A549 (cell line): ENCODE measurements at regions not wholly inside any gene's neighbourhood (a gene's known extent, or its start where the extent isn't known, plus 50 kb on each side); places are given as distances from the start of the nearest gene placed in this dataset.

Experiments used
- ATAC-seq, 2 experiments: fragments of 200-7000 bp in 1 of 2; fragments of >200 bp in 1 of 2; cut with Nextera tagmentation in 1 of 2; cut with Tn5 transposase in 1 of 2; 3 replicates each; pipeline versions ENCODE4 v1.8.0 to v1.9.1; 2018 to 2020; ENCODE audit warnings: mild to moderate bottlenecking in 1 of 2, moderate library complexity in 1 of 2
- CTCF ChIA-PET: fragments of 300-600 bp; sonication (Branson Sonifier 250); formaldehyde crosslinking; extraction: SDS; loops from one replicate; lab custom pipeline; 2021; ENCODE audit warnings: antibody characterized with exemption, inconsistent platforms; lab: Yijun Ruan, JAX
- POLR2A ChIA-PET: fragments of 350-600 bp; formaldehyde crosslinking; extraction: SDS; loops from one replicate; lab custom pipeline; 2021; ENCODE audit warnings: antibody characterized with exemption, inconsistent platforms; lab: Yijun Ruan, JAX
- DNase-seq, 2 experiments: peaks; one replicate each; pipeline versions ENCODE4 v3.0.0 to v3.0.0-alpha.2; 2011 to 2016; ENCODE audit warnings: low read depth in 1 of 2, low spot score in 1 of 2
- FAIRE-seq: peaks from 2 replicates; lab custom pipeline; 2011; peaks lifted over from hg19 to GRCh38; lab: Jason Lieb, UNC
- H3K27ac ChIP-seq, 2 experiments: fragments of >200 bp; sonication (Bioruptor Twin); formaldehyde crosslinking; 3 replicates each; pipeline ENCODE4 v1.5.1; 2016 to 2017
- H3K4me1 ChIP-seq: fragments of >200 bp; sonication (Bioruptor Twin); formaldehyde crosslinking; 3 replicates; pipeline ENCODE4 v1.6.1; 2016
- H3K4me2 ChIP-seq: fragments of >200 bp; sonication (Bioruptor Twin); formaldehyde crosslinking; 3 replicates; pipeline ENCODE4 v1.6.1; 2016
- H3K4me3 ChIP-seq: fragments of >200 bp; sonication (Bioruptor Twin); formaldehyde crosslinking; 3 replicates; pipeline ENCODE4 v1.5.1; 2016
- H3K9me3 ChIP-seq: fragments of >200 bp; sonication (Bioruptor Twin); formaldehyde crosslinking; 3 replicates; pipeline ENCODE4 v1.6.1; 2016
- ATOH8 ChIP-seq: fragments of 250-450 bp; sonication (Bioruptor Pico); IDR thresholded peaks from 2 replicates; pipeline ENCODE4 v1.5.0; 2020; ENCODE audit warnings: low read depth, mild to moderate bottlenecking, moderate library complexity
- BHLHE40 ChIP-seq: IDR thresholded peaks from 2 replicates; pipeline ENCODE4 v1.6.1; 2012; ENCODE audit warnings: low read depth, low read length, inconsistent platforms
- CEBPB ChIP-seq, 2 experiments: fragments of >200 bp in 1 of 2; sonication (Bioruptor Twin) in 1 of 2; formaldehyde crosslinking in 1 of 2; IDR thresholded peaks; 2 replicates each; pipeline ENCODE4 v1.6.1; 2012 to 2016
- CHD4 ChIP-seq: fragments of 200-600 bp; sonication (generic); IDR thresholded peaks from 2 replicates; pipeline ENCODE4 v1.6.1; 2016; ENCODE audit warnings: antibody characterized with exemption, mild to moderate bottlenecking, borderline replicate concordance
- CTCF ChIP-seq: fragments of >200 bp; sonication (Bioruptor Twin); formaldehyde crosslinking; IDR thresholded peaks from 3 replicates; pipeline ENCODE4 v1.5.1; 2016
- E2F6 ChIP-seq: IDR thresholded peaks from 2 replicates; pipeline ENCODE4 v1.6.1; 2012; ENCODE audit warnings: low read depth, borderline replicate concordance
- EP300 ChIP-seq, 2 experiments: fragments of >200 bp; sonication (Bioruptor Twin); formaldehyde crosslinking; IDR thresholded peaks; 2 replicates in 1 of 2; 3 replicates in 1 of 2; pipeline ENCODE4 v1.6.1; 2016 to 2017
- ESRRA ChIP-seq: fragments of 150-350 bp; IDR thresholded peaks from 2 replicates; pipeline ENCODE4 v1.6.1; 2014; ENCODE audit warnings: mild to moderate bottlenecking, low read length, borderline replicate concordance
- FOSB ChIP-seq: fragments of 250-450 bp; sonication (Bioruptor Pico); IDR thresholded peaks from 2 replicates; pipeline ENCODE4 v1.5.0; 2020; ENCODE audit warnings: mild to moderate bottlenecking, moderate library complexity
- HES2 ChIP-seq: fragments of >200 bp; sonication (Bioruptor Twin); formaldehyde crosslinking; IDR thresholded peaks from 2 replicates; pipeline ENCODE4 v1.6.1; 2016
- HEYL ChIP-seq: fragments of 250-450 bp; sonication (Bioruptor Pico); IDR thresholded peaks from 2 replicates; pipeline ENCODE4 v1.8.0; 2021; ENCODE audit warnings: mild to moderate bottlenecking, moderate library complexity
- HOXA7 ChIP-seq: fragments of 250-450 bp; sonication (Bioruptor Pico); IDR thresholded peaks from 2 replicates; pipeline ENCODE4 v1.5.0; 2020; ENCODE audit warnings: mild to moderate bottlenecking, moderate library complexity
- KDM1A ChIP-seq: fragments of 200-600 bp; sonication (generic); IDR thresholded peaks from 2 replicates; pipeline ENCODE4 v1.6.1; 2016; ENCODE audit warnings: low read depth, mild to moderate bottlenecking
- KDM5A ChIP-seq: fragments of 200-600 bp; sonication (generic); IDR thresholded peaks from 2 replicates; pipeline ENCODE4 v1.6.1; 2016; ENCODE audit warnings: antibody characterized with exemption, mild to moderate bottlenecking
- NPAS2 ChIP-seq: fragments of 250-450 bp; sonication (Bioruptor Pico); IDR thresholded peaks from 2 replicates; pipeline ENCODE4 v1.8.0; 2022; ENCODE audit warnings: mild to moderate bottlenecking, moderate library complexity, borderline replicate concordance
- NR3C1 ChIP-seq: fragments of >200 bp; sonication (Bioruptor Twin); formaldehyde crosslinking; IDR thresholded peaks from 3 replicates; pipeline ENCODE4 v1.6.1; 2017
- POLR2A ChIP-seq: IDR thresholded peaks from 2 replicates; pipeline ENCODE4 v1.6.1; 2012; ENCODE audit warnings: mild to moderate bottlenecking, low read length
- POLR2AphosphoS2 ChIP-seq: conservative IDR thresholded peaks from 2 replicates; pipeline ENCODE4 v1.6.1; 2012; ENCODE audit warnings: low read length, improper control_type of control experiment, inconsistent platforms
- RAD21 ChIP-seq, 2 experiments: fragments of >200 bp in 1 of 2; sonication (Bioruptor Twin) in 1 of 2; formaldehyde crosslinking in 1 of 2; IDR thresholded peaks in 1 of 2; conservative IDR thresholded peaks in 1 of 2; 2 replicates in 1 of 2; 3 replicates in 1 of 2; pipeline ENCODE4 v1.6.1; 2012 to 2018; ENCODE audit warnings: inconsistent platforms in 1 of 2
- RARB ChIP-seq: fragments of 250-450 bp; sonication (Bioruptor Pico); IDR thresholded peaks from 2 replicates; pipeline ENCODE4 v1.8.0; 2021; ENCODE audit warnings: mild to moderate bottlenecking, moderate library complexity
- SMC3 ChIP-seq: fragments of >200 bp; sonication (Bioruptor Twin); formaldehyde crosslinking; IDR thresholded peaks from 3 replicates; pipeline ENCODE4 v1.6.1; 2018; ENCODE audit warnings: inconsistent platforms
- SREBF2 ChIP-seq: fragments of 450-650 bp; IDR thresholded peaks from 2 replicates; pipeline ENCODE4 v1.6.1; 2014; ENCODE audit warnings: mild to moderate bottlenecking, moderate library complexity
- TP53 ChIP-seq: fragments of 250-450 bp; sonication (Bioruptor Pico); IDR thresholded peaks from 2 replicates; pipeline ENCODE4 v1.5.0; 2021; ENCODE audit warnings: mild to moderate bottlenecking, moderate library complexity
- ZC3H11A ChIP-seq: fragments of 450-650 bp; IDR thresholded peaks from 2 replicates; pipeline ENCODE4 v1.6.1; 2014; ENCODE audit warnings: antibody characterized with exemption, mild to moderate bottlenecking
- ZFP36 ChIP-seq: fragments of 450-650 bp; IDR thresholded peaks from 2 replicates; pipeline ENCODE4 v1.6.1; 2014; ENCODE audit warnings: borderline replicate concordance; ENCODE audit not compliant: partially characterized antibody
- WGBS: methylation state at CpG from one replicate; pipeline ENCODE4 v1.1.6; 2017; ENCODE audit errors: missing lambda C conversion rate; 5-methylcytosine and 5-hydroxymethylcytosine counted together
- TF ChIP-seq, protein P1 (sequence below): fragments of 150-350 bp; IDR thresholded peaks from 2 replicates; pipeline ENCODE4 v1.6.1; 2014; ENCODE audit warnings: low read depth, mild to moderate bottlenecking, low read length
- TF ChIP-seq, protein P2 (sequence below): fragments of 450-650 bp; IDR thresholded peaks from 2 replicates; pipeline ENCODE4 v1.6.1; 2014; ENCODE audit warnings: antibody characterized with exemption

DNA sequence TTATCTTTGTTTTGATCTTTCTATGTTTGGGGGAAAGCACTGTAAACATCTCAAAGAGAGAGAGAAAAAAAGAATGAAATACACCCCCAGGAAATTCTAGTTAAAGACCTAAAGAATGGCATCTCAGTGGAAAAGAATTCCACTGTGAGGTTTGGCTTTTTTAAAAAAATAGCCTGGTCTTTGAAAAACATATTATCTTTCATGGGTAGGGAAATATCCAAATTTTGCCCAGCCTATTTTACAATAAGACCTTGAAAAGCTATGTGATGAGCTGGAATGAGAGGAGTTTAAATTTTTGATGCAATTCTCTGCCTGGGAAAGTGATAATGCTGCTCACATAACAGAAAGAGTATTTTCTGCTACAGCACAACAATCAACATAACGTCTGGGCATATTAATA, 348.1 kb upstream of the WWC1 start (continued):
- TF ChIP-seq ATOH8 (CRISPR knock-in tag), result no peak
- no peak for TF ChIP-seq KDM5A
- no peak for TF ChIP-seq POLR2AphosphoS2
- TF ChIP-seq SREBF2, result no peak

- TF ChIP-seq ZC3H11A (no peak), FOSB (no peak), KDM1A (no peak), TP53 (CRISPR knock-in tag) (no peak), HOXA7 (CRISPR knock-in tag) (no peak), BHLHE40 (no peak), SMC3 (no peak), POLR2A (no peak), CEBPB (IDR thresholded peaks at IDR 0.05) (no peak), HES2 (no peak), EP300 (IDR thresholded peaks at IDR 0.05) (no peak), SREBF2 (no peak), ESRRA (no peak), HEYL (CRISPR knock-in tag) (no peak), CHD4 (no peak), KDM5A (no peak), RARB (no peak), RAD21 (conservative IDR thresholded peaks at IDR 0.05 in 1 of 2, IDR thresholded peaks at IDR 0.05 in 1 of 2) (no peak)
- TF ChIP-seq, protein P1, sequence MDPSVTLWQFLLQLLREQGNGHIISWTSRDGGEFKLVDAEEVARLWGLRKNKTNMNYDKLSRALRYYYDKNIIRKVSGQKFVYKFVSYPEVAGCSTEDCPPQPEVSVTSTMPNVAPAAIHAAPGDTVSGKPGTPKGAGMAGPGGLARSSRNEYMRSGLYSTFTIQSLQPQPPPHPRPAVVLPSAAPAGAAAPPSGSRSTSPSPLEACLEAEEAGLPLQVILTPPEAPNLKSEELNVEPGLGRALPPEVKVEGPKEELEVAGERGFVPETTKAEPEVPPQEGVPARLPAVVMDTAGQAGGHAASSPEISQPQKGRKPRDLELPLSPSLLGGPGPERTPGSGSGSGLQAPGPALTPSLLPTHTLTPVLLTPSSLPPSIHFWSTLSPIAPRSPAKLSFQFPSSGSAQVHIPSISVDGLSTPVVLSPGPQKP, result no peak
- TF ChIP-seq, protein P2, sequence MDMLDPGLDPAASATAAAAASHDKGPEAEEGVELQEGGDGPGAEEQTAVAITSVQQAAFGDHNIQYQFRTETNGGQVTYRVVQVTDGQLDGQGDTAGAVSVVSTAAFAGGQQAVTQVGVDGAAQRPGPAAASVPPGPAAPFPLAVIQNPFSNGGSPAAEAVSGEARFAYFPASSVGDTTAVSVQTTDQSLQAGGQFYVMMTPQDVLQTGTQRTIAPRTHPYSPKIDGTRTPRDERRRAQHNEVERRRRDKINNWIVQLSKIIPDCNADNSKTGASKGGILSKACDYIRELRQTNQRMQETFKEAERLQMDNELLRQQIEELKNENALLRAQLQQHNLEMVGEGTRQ, result no peak
- CTCF ChIA-PET, result interaction anchor here (1.2 kb wide), 1 partner anchor 9 kb away, joined by 3 read pairs; no protein-coding TSS in a partner anchor
- H3K9me3 ChIP-seq, result no peaks in the 10 kb centered on the region
- H3K4me3 ChIP-seq, result no peak overlapping the region
- H3K27ac ChIP-seq, result no peak overlapping the region
- H3K4me1 ChIP-seq, result no peaks in the 10 kb centered on the region
- H3K4me2 ChIP-seq, result no peak overlapping the region
- DNase-seq (no peak), ATAC-seq (no peak), FAIRE-seq (no peak)
- 4% methylated on average over 9 of the region's 9 CpGs for WGBS
- POLR2A ChIA-PET, result no interaction called here
Observed at GRCh38 chr5:167944121-167944852, 347.2 kb upstream of the WWC1 start.

GRCh38 chr5:167945542-167946384, 345.7 kb upstream of the WWC1 start:
- DNase-seq, result no peak
- 40% methylated on average over 14 of the region's 14 CpGs for WGBS
- ChIA-PET POLR2A (no interaction called here), CTCF (no interaction called here)
- no peaks in the 10 kb centered on the region for H3K4me1 ChIP-seq
- no peak overlapping the region for H3K27ac ChIP-seq
- ATAC-seq, result 0 out of 6 replicates have a peak, but pooled peaks of 1 of the 2 experiments have one; percentile 27
- H3K4me3 ChIP-seq, result no peak overlapping the region
- FAIRE-seq, result no peak
- TF ChIP-seq CTCF (no peak), KDM1A (no peak), NPAS2 (CRISPR knock-in tag) (no peak), RAD21 (conservative IDR thresholded peaks at IDR 0.05 in 1 of 2, IDR thresholded peaks at IDR 0.05 in 1 of 2) (no peak), FOSB (no peak), HES2 (no peak), E2F6 (no peak), NR3C1 (no peak), ZFP36 (no peak), KDM5A (no peak)
- TF ChIP-seq, all 56 proteins: peak for 0
- H3K9me3 ChIP-seq, result no peaks in the 10 kb centered on the region
- no peak overlapping the region for H3K4me2 ChIP-seq
